ENCODE measurements at regions not wholly inside any gene's neighbourhood (a gene's known extent, or its start where the extent isn't known, plus 50 kb on each side); places are given as distances from the start of the nearest gene placed in this dataset.

- TF ChIP-seq SIN3A (IDR thresholded peaks at IDR 0.05; ENCODE audit: borderline replicate concordance, insufficient read depth, low read length), result no peak
- TF ChIP-seq FOXP2 (optimal IDR thresholded peaks at IDR 0.05; ENCODE audit: borderline replicate concordance, extremely low read depth, extremely low read length, insufficient read depth), result no peak
- TF ChIP-seq POLR2AphosphoS5 (IDR thresholded peaks at IDR 0.05; ENCODE audit: low read depth, low read length), result no peak
- no peak for TF ChIP-seq REST (IDR thresholded peaks at IDR 0.05; ENCODE audit: insufficient read depth in 1 of 2, low read depth in 2 of 2, low read length in 2 of 2)
- TF ChIP-seq TAF1 (IDR thresholded peaks at IDR 0.05; ENCODE audit: borderline replicate concordance, insufficient read depth, low read length), result no peak
These were observed 1030.6 kb downstream of the MCTP2 start for GRCh38 chr15:95261968-95262367.

- no peak for TF ChIP-seq TAF1 (IDR thresholded peaks at IDR 0.05; ENCODE audit: borderline replicate concordance, insufficient read depth, low read length)
- no peak for TF ChIP-seq SIN3A (IDR thresholded peaks at IDR 0.05; ENCODE audit: borderline replicate concordance, insufficient read depth, low read length)
- no peak for TF ChIP-seq FOXP2 (optimal IDR thresholded peaks at IDR 0.05; ENCODE audit: borderline replicate concordance, extremely low read depth, extremely low read length, insufficient read depth)
- TF ChIP-seq POLR2AphosphoS5 (IDR thresholded peaks at IDR 0.05; ENCODE audit: low read depth, low read length), result no peak
These were observed 1031.7 kb downstream of the MCTP2 start for GRCh38 chr15:95262866-95263564.

GRCh38 chr15:95263751-95264150 lies 1032.4 kb downstream of the MCTP2 start:
- TF ChIP-seq REST (IDR thresholded peaks at IDR 0.05; ENCODE audit: insufficient read depth in 1 of 2, low read depth in 2 of 2, low read length in 2 of 2) (no peak), SIN3A (IDR thresholded peaks at IDR 0.05; ENCODE audit: borderline replicate concordance, insufficient read depth, low read length) (no peak), FOXP2 (optimal IDR thresholded peaks at IDR 0.05; ENCODE audit: borderline replicate concordance, extremely low read depth, extremely low read length, insufficient read depth) (no peak), TAF1 (IDR thresholded peaks at IDR 0.05; ENCODE audit: borderline replicate concordance, insufficient read depth, low read length) (no peak), POLR2AphosphoS5 (IDR thresholded peaks at IDR 0.05; ENCODE audit: low read depth, low read length) (no peak)

- TF ChIP-seq FOXP2 (optimal IDR thresholded peaks at IDR 0.05; ENCODE audit: borderline replicate concordance, extremely low read depth, extremely low read length, insufficient read depth) (no peak), POLR2AphosphoS5 (IDR thresholded peaks at IDR 0.05; ENCODE audit: low read depth, low read length) (no peak), REST (IDR thresholded peaks at IDR 0.05; ENCODE audit: insufficient read depth in 1 of 2, low read depth in 2 of 2, low read length in 2 of 2) (no peak), SIN3A (IDR thresholded peaks at IDR 0.05; ENCODE audit: borderline replicate concordance, insufficient read depth, low read length) (no peak), TAF1 (IDR thresholded peaks at IDR 0.05; ENCODE audit: borderline replicate concordance, insufficient read depth, low read length) (no peak)
These were observed 1034.1 kb downstream of the MCTP2 start for GRCh38 chr15:95265419-95265997.

GRCh38 chr15:95266451-95267061 lies 1035.2 kb downstream of the MCTP2 start:
- TF ChIP-seq FOXP2 (optimal IDR thresholded peaks at IDR 0.05; ENCODE audit: borderline replicate concordance, extremely low read depth, extremely low read length, insufficient read depth), result no peak
- TF ChIP-seq TAF1 (IDR thresholded peaks at IDR 0.05; ENCODE audit: borderline replicate concordance, insufficient read depth, low read length), result no peak
- no peak for TF ChIP-seq POLR2AphosphoS5 (IDR thresholded peaks at IDR 0.05; ENCODE audit: low read depth, low read length)
- no peak for TF ChIP-seq SIN3A (IDR thresholded peaks at IDR 0.05; ENCODE audit: borderline replicate concordance, insufficient read depth, low read length)
- no peak for TF ChIP-seq REST (IDR thresholded peaks at IDR 0.05; ENCODE audit: insufficient read depth in 1 of 2, low read depth in 2 of 2, low read length in 2 of 2)

Measured in PFSK-1 (cell line).